PC-9 (cell line): ENCODE measurements at regions not wholly inside any gene's neighbourhood (a gene's known extent, or its start where the extent isn't known, plus 50 kb on each side); places are given as distances from the start of the nearest gene placed in this dataset.

Experiments
- BruUV-seq: library from RNA; stranded (reverse); fragments of 400-500 nt; replicated peaks from 2 replicates; lab custom pipeline; 2021; lab: Mats Ljungman, UMichigan
- CTCF ChIA-PET: fragments of 300-600 bp; sonication (Branson Sonifier 250); formaldehyde crosslinking; loops from one replicate; lab custom pipeline; 2022; ENCODE audit warnings: antibody characterized with exemption; lab: Charles Lee
- POLR2A ChIA-PET: fragments of 300-600 bp; sonication (Branson Sonifier 250); formaldehyde crosslinking; loops from one replicate; lab custom pipeline; 2022; ENCODE audit warnings: antibody characterized with exemption; ENCODE audit not compliant: unreplicated experiment; lab: Charles Lee
- DNase-seq, 2 experiments: peaks; one replicate each; pipeline versions ENCODE4 v3.0.0 to v3.0.0-alpha.2; 2015 to 2022; ENCODE audit warnings: mixed read lengths in 1 of 2
- H2AFZ ChIP-seq: fragments of 200-600 bp; sonication (generic); 2 replicates; pipeline ENCODE4 v1.8.1; 2017; ENCODE audit warnings: antibody characterized with exemption
- H3F3A ChIP-seq: fragments of 200-600 bp; sonication (generic); 2 replicates; pipeline ENCODE4 v1.8.1; 2017; ENCODE audit warnings: antibody characterized with exemption, mild to moderate bottlenecking, low read depth; ENCODE audit not compliant: insufficient read depth
- H3K27ac ChIP-seq: fragments of 200-600 bp; sonication (generic); 2 replicates; pipeline ENCODE4 v1.6.1; 2016; ENCODE audit warnings: mixed run types
- H3K27me3 ChIP-seq: fragments of 200-600 bp; sonication (generic); 2 replicates; pipeline ENCODE4 v1.6.1; 2016; ENCODE audit warnings: low read depth, mixed run types; ENCODE audit not compliant: insufficient read depth
- H3K36me3 ChIP-seq: fragments of 200-600 bp; sonication (generic); 2 replicates; pipeline ENCODE4 v1.6.1; 2016; ENCODE audit warnings: low read depth, mixed run types
- H3K4me1 ChIP-seq: fragments of 200-600 bp; sonication (generic); replicated peaks from 2 replicates; pipeline ENCODE4 v1.6.1; 2016; ENCODE audit warnings: mixed run types; ENCODE audit not compliant: insufficient read depth
- H3K4me2 ChIP-seq: fragments of 200-600 bp; sonication (generic); 2 replicates; pipeline ENCODE4 v1.6.1; 2017; ENCODE audit warnings: mixed run types
- H3K4me3 ChIP-seq: fragments of 200-600 bp; sonication (generic); 2 replicates; pipeline ENCODE4 v1.6.1; 2016; ENCODE audit warnings: mixed run types
- H3K79me2 ChIP-seq: fragments of 200-600 bp; sonication (generic); 2 replicates; pipeline ENCODE4 v1.6.1; 2017; ENCODE audit warnings: low read depth, mixed run types
- H3K9me2 ChIP-seq: fragments of 200-600 bp; sonication (generic); 2 replicates; pipeline ENCODE4 v1.8.1; 2017; ENCODE audit warnings: mild to moderate bottlenecking; ENCODE audit not compliant: insufficient read depth
- H3K9me3 ChIP-seq: fragments of 200-600 bp; sonication (generic); 2 replicates; pipeline ENCODE4 v1.8.1; 2016; ENCODE audit warnings: low read depth; ENCODE audit not compliant: insufficient read depth
- H4K20me1 ChIP-seq: fragments of 200-600 bp; sonication (generic); 2 replicates; pipeline ENCODE4 v1.8.1; 2017; ENCODE audit not compliant: insufficient read depth
- CTCF ChIP-seq: fragments of 200-600 bp; sonication (generic); conservative IDR thresholded peaks from 2 replicates; pipeline ENCODE4 v1.6.1; 2017; ENCODE audit warnings: mixed run types, antibody characterized with exemption, mild to moderate bottlenecking, moderate library complexity
- EZH2 ChIP-seq: fragments of 200-600 bp; sonication (generic); IDR thresholded peaks from 2 replicates; pipeline ENCODE4 v1.8.0; 2017; ENCODE audit warnings: antibody characterized with exemption, low read depth
- intact Hi-C: fragments of 100-400 bp; cut with micrococcal nuclease; formaldehyde crosslinking; loops from one replicate; pipeline ENCODE4 v1.10.0; 2022; ENCODE audit not compliant: unreplicated experiment

GRCh38 chr1:89457046-89457445, 67.6 kb upstream of the LRRC8B start:
- Histone ChIP-seq H3K27me3 (no peaks in the 10 kb centered on the region), H2AFZ (no peak overlapping the region), H3K79me2 (no peaks in the 10 kb centered on the region), H4K20me1 (no peaks in the 10 kb centered on the region), H3K4me2 (no peak overlapping the region), H3K9me2 (no peaks in the 10 kb centered on the region), H3F3A (no peaks in the 10 kb centered on the region), H3K4me1 (0 out of 2 replicates have a peak, but pooled peaks cover 3% of the 10 kb centered on the region), H3K27ac (no peak overlapping the region), H3K4me3 (no peak overlapping the region), H3K36me3 (no peaks in the 10 kb centered on the region), H3K9me3 (no peaks in the 10 kb centered on the region)
- ChIA-PET CTCF (no interaction called here), POLR2A (interaction anchor here (0.7 kb wide), 1 partner anchor 466 kb away, joined by 3 read pairs; no protein-coding TSS in a partner anchor)
- no peak for TF ChIP-seq CTCF
- no peak for TF ChIP-seq EZH2
- BruUV-seq: no TSS peak
- intact Hi-C loops: no loop called here
- no peak for DNase-seq

- intact Hi-C loops: no loop called here
- Histone ChIP-seq H3K9me3 (no peaks in the 10 kb centered on the region), H3K36me3 (no peaks in the 10 kb centered on the region), H3K4me3 (no peak overlapping the region), H4K20me1 (no peaks in the 10 kb centered on the region), H3K9me2 (no peaks in the 10 kb centered on the region), H2AFZ (no peak overlapping the region), H3K4me1 (0 out of 2 replicates have a peak, but pooled peaks cover 3% of the 10 kb centered on the region), H3K4me2 (no peak overlapping the region), H3F3A (no peaks in the 10 kb centered on the region), H3K79me2 (no peaks in the 10 kb centered on the region), H3K27me3 (no peaks in the 10 kb centered on the region), H3K27ac (no peak overlapping the region)
- no TSS peak for BruUV-seq
- TF ChIP-seq EZH2 (no peak), CTCF (no peak)
- DNase-seq: no peak
- CTCF ChIA-PET: no interaction called here
- POLR2A ChIA-PET: no interaction called here
Observed at GRCh38 chr1:89459081-89459480, 65.5 kb upstream of the LRRC8B start.

- POLR2A ChIA-PET: interaction anchor here (0.7 kb wide), 1 partner anchor 147 kb away, joined by 3 read pairs; no protein-coding TSS in a partner anchor
- Histone ChIP-seq H3K4me2 (no peak overlapping the region), H3K79me2 (no peaks in the 10 kb centered on the region), H3K27me3 (no peaks in the 10 kb centered on the region), H4K20me1 (no peaks in the 10 kb centered on the region), H3F3A (no peaks in the 10 kb centered on the region), H3K4me1 (no peaks in the 10 kb centered on the region), H3K9me3 (no peaks in the 10 kb centered on the region), H3K27ac (no peak overlapping the region), H3K36me3 (no peaks in the 10 kb centered on the region), H2AFZ (no peak overlapping the region), H3K4me3 (no peak overlapping the region), H3K9me2 (no peaks in the 10 kb centered on the region)
- BruUV-seq: no TSS peak
- TF ChIP-seq CTCF: no peak
- no peak for TF ChIP-seq EZH2
- CTCF ChIA-PET: no interaction called here
- intact Hi-C loops: no loop called here
- no peak for DNase-seq
Observed at GRCh38 chr1:89460325-89460724, 64.3 kb upstream of the LRRC8B start.
